Prostate gland (tissue), 2 donors: ENCODE measurements at regions not wholly inside any gene's neighbourhood (a gene's known extent, or its start where the extent isn't known, plus 50 kb on each side); places are given as distances from the start of the nearest gene placed in this dataset.

Experiments
- CTCF ChIP-seq, 4 experiments: fragments of 200-600 bp in 2 of 4; fragments of 450-650 bp in 2 of 4; sonication (generic) in 2 of 4; IDR thresholded peaks; 1 replicate in 3 of 4; 2 replicates in 1 of 4; pipeline ENCODE4 v1.5.1; 2016 to 2019; ENCODE audit warnings: antibody characterized with exemption in 4 of 4, mild to moderate bottlenecking in 2 of 4, moderate library complexity in 2 of 4
- POLR2AphosphoS5 ChIP-seq: sonication (generic); formaldehyde crosslinking; IDR thresholded peaks from one replicate; pipeline ENCODE4 v1.6.1; 2017; ENCODE audit warnings: antibody characterized with exemption

GRCh38 chrX:39388730-39389129 is 587.5 kb downstream of the MID1IP1 start:
- TF ChIP-seq CTCF (IDR thresholded peaks at IDR 0.05), result no peak
- no peak for TF ChIP-seq POLR2AphosphoS5
